HEK293T (cell line): ENCODE measurements at regions not wholly inside any gene's neighbourhood (a gene's known extent, or its start where the extent isn't known, plus 50 kb on each side); places are given as distances from the start of the nearest gene placed in this dataset.

Source experiments
- BHLHE40 ChIP-seq: fragments of 450-650 bp; IDR thresholded peaks from 2 replicates; pipeline ENCODE4 v1.6.1; 2016; ENCODE audit warnings: mild to moderate bottlenecking, moderate library complexity, borderline replicate concordance
- ELF4 ChIP-seq: fragments of 450-650 bp; IDR thresholded peaks from 2 replicates; pipeline ENCODE4 v1.6.1; 2017; ENCODE audit warnings: antibody characterized with exemption
- FOXA1 ChIP-seq: fragments of 450-650 bp; IDR thresholded peaks from 2 replicates; pipeline ENCODE4 v1.6.1; 2016; ENCODE audit warnings: mild to moderate bottlenecking
- FOXK2 ChIP-seq: fragments of 450-650 bp; IDR thresholded peaks from 2 replicates; pipeline ENCODE4 v1.6.1; 2016; ENCODE audit warnings: mild to moderate bottlenecking
- FOXM1 ChIP-seq: fragments of 450-650 bp; IDR thresholded peaks from 2 replicates; pipeline ENCODE4 v1.6.1; 2017; ENCODE audit warnings: mild to moderate bottlenecking, borderline replicate concordance
- HDGF ChIP-seq: fragments of 450-650 bp; IDR thresholded peaks from 2 replicates; pipeline ENCODE4 v1.6.1; 2017; ENCODE audit warnings: antibody characterized with exemption, borderline replicate concordance
- L3MBTL2 ChIP-seq: fragments of 450-650 bp; conservative IDR thresholded peaks from 2 replicates; pipeline ENCODE4 v1.6.1; 2016; ENCODE audit warnings: mild to moderate bottlenecking
- NFRKB ChIP-seq: fragments of 450-650 bp; IDR thresholded peaks from 2 replicates; pipeline ENCODE4 v1.6.1; 2016; ENCODE audit warnings: mild to moderate bottlenecking, moderate library complexity
- SUZ12 ChIP-seq: fragments of 450-650 bp; IDR thresholded peaks from 2 replicates; pipeline ENCODE4 v1.6.1; 2016; ENCODE audit warnings: mild to moderate bottlenecking
- TARDBP ChIP-seq: fragments of 450-650 bp; IDR thresholded peaks from 2 replicates; pipeline ENCODE4 v1.6.1; 2016
- ZNF384 ChIP-seq: fragments of 450-650 bp; IDR thresholded peaks from 2 replicates; pipeline ENCODE4 v1.6.1; 2016
- TF ChIP-seq, protein P1 (sequence below): fragments of 450-650 bp; IDR thresholded peaks from 2 replicates; pipeline ENCODE4 v1.6.1; 2016

DNA sequence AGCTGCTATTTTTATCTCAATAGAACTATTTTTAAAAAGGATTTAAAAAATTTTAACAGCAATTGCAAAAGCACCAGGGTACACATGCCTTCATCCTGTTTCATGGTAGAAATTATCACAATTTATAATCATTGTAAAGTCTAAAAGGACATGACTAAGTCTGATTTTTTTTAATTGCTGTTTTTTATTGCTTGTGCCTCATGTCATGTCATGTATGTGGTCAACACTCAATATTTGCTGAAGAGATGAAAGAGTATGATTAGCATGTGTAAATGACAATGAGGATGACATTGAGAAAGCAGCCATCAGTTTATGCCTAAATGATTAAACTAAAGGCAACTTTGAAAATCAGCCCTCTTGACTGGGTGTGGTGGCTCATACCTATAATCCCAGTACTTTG, 74.8 kb downstream of the GPR37 start:
- TF ChIP-seq NFRKB (no peak), BHLHE40 (no peak), HDGF (no peak), SUZ12 (no peak), ZNF384 (no peak), FOXM1 (no peak), L3MBTL2 (no peak), FOXA1 (no peak), ELF4 (no peak), FOXK2 (no peak), TARDBP (no peak)
- TF ChIP-seq, protein P1, sequence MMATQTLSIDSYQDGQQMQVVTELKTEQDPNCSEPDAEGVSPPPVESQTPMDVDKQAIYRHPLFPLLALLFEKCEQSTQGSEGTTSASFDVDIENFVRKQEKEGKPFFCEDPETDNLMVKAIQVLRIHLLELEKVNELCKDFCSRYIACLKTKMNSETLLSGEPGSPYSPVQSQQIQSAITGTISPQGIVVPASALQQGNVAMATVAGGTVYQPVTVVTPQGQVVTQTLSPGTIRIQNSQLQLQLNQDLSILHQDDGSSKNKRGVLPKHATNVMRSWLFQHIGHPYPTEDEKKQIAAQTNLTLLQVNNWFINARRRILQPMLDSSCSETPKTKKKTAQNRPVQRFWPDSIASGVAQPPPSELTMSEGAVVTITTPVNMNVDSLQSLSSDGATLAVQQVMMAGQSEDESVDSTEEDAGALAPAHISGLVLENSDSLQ, result no peak
